ENCODE measurements at regions not wholly inside any gene's neighbourhood (a gene's known extent, or its start where the extent isn't known, plus 50 kb on each side); places are given as distances from the start of the nearest gene placed in this dataset.

GRCh38 chr5:106759152-106759551, 911.6 kb downstream of the EFNA5 start:
- no peaks in the 10 kb centered on the region for H3K4me1 ChIP-seq
- H3K27ac ChIP-seq: no peak overlapping the region
- DNase-seq (no peak), ATAC-seq (no peak)
- no peaks in the 10 kb centered on the region for H3K9me3 ChIP-seq
- no peak overlapping the region for H3K4me3 ChIP-seq
- no peak for TF ChIP-seq CTCF (IDR thresholded peaks at IDR 0.05)
- no peaks in the 10 kb centered on the region for H3K36me3 ChIP-seq
- no peaks in the 10 kb centered on the region for H3K27me3 ChIP-seq
- 69 to 79% methylated on average over 1 of the region's 1 CpG for WGBS, 2 donors
- intact Hi-C loops (cut with DNase I): no loop called here

- DNase-seq: no peak
- Histone ChIP-seq H3K36me3 (no peaks in the 10 kb centered on the region), H3K27ac (no peak overlapping the region), H3K9me3 (no peaks in the 10 kb centered on the region), H3K4me1 (no peaks in the 10 kb centered on the region), H3K27me3 (no peaks in the 10 kb centered on the region), H3K4me3 (no peak overlapping the region)
- ATAC-seq: no peak
- no peak for TF ChIP-seq CTCF (IDR thresholded peaks at IDR 0.05)
- WGBS, 2 donors: 78 to 84% methylated on average over 3 of the region's 3 CpGs
- intact Hi-C loops (cut with DNase I): no loop called here
These were observed 913.1 kb downstream of the EFNA5 start for GRCh38 chr5:106757672-106758071.

- Histone ChIP-seq H3K27me3 (no peaks in the 10 kb centered on the region), H3K36me3 (no peaks in the 10 kb centered on the region), H3K4me3 (no peak overlapping the region), H3K27ac (no peak overlapping the region), H3K9me3 (no peaks in the 10 kb centered on the region), H3K4me1 (no peaks in the 10 kb centered on the region)
- TF ChIP-seq CTCF (IDR thresholded peaks at IDR 0.05): no peak
- DNase-seq (no peak), ATAC-seq (no peak)
- intact Hi-C loops (cut with DNase I): no loop called here
- 87 to 90% methylated on average over 4 of the region's 4 CpGs for WGBS, 2 donors
These were observed 914.9 kb downstream of the EFNA5 start for GRCh38 chr5:106755789-106756188.

GRCh38 chr5:106755066-106755465, 915.7 kb downstream of the EFNA5 start:
- whole genome bisulfite sequencing, 2 donors: 11 to 14% methylated on average over 2 of the region's 2 CpGs
- no peaks in the 10 kb centered on the region for H3K9me3 ChIP-seq
- DNase-seq (no peak), ATAC-seq (no peak)
- no peaks in the 10 kb centered on the region for H3K4me1 ChIP-seq
- H3K27ac ChIP-seq: no peak overlapping the region
- no peak overlapping the region for H3K4me3 ChIP-seq
- intact Hi-C loops (cut with DNase I): no loop called here
- no peaks in the 10 kb centered on the region for H3K36me3 ChIP-seq
- TF ChIP-seq CTCF (IDR thresholded peaks at IDR 0.05): no peak
- H3K27me3 ChIP-seq: no peaks in the 10 kb centered on the region

GRCh38 chr5:106749826-106750225, 920.9 kb downstream of the EFNA5 start:
- H3K4me1 ChIP-seq: no peaks in the 10 kb centered on the region
- DNase-seq: no peak
- H3K9me3 ChIP-seq: peaks cover 0 to 5% (median 0%) of the 10 kb centered on the region in 11 donors
- no peaks in the 10 kb centered on the region for H3K27me3 ChIP-seq
- TF ChIP-seq CTCF (IDR thresholded peaks at IDR 0.05): no peak
- intact Hi-C loops (cut with DNase I): no loop called here
- no peak overlapping the region for H3K4me3 ChIP-seq
- no peaks in the 10 kb centered on the region for H3K36me3 ChIP-seq
- ATAC-seq: no peak
- no peak overlapping the region for H3K27ac ChIP-seq
